AG09309 (cell line): ENCODE measurements at regions not wholly inside any gene's neighbourhood (a gene's known extent, or its start where the extent isn't known, plus 50 kb on each side); places are given as distances from the start of the nearest gene placed in this dataset.
"Not testable (repeated sequence)": the region's sequence is repeated elsewhere in the genome, so short reads cannot be mapped to it uniquely, and the experiment has no call there.

ENCODE experiments used
- DNase-seq: peaks from one replicate; pipeline ENCODE4 v3.0.0-alpha.2; 2010; ENCODE audit warnings: low read depth
- H3K4me3 ChIP-seq: 2 replicates; pipeline ENCODE4 v1.5.1; 2011; ENCODE audit warnings: mild to moderate bottlenecking, low read depth, low read length, moderate library complexity; ENCODE audit not compliant: control insufficient read depth
- CTCF ChIP-seq: IDR thresholded peaks from 2 replicates; pipeline ENCODE4 v1.5.1; 2011; ENCODE audit warnings: mild to moderate bottlenecking, low read depth, low read length, inconsistent platforms; ENCODE audit not compliant: insufficient read depth, control insufficient read depth; ENCODE audit errors: missing control alignments

DNA sequence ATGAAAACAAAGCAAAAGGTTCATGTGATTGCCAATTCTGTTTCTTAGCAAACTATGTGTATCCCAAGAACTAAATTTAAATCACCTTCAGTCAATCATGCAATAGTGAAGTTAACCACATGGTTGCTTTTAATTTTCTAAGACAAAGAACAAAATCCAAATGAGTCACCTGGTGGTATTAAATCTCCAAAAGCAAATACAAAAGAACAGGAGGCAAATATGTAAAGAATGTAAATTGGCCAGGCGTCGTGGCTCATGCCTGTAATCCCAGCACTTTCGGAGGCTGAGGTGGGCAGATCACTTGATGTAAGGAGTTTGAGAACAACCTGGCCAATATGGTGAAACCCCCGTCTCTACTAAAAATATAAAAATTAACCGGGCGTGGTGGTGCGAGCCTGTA, 54.2 kb upstream of the PIK3R4 start:
- no peak for DNase-seq
- no peak overlapping the region for H3K4me3 ChIP-seq
- no peak for TF ChIP-seq CTCF

DNA sequence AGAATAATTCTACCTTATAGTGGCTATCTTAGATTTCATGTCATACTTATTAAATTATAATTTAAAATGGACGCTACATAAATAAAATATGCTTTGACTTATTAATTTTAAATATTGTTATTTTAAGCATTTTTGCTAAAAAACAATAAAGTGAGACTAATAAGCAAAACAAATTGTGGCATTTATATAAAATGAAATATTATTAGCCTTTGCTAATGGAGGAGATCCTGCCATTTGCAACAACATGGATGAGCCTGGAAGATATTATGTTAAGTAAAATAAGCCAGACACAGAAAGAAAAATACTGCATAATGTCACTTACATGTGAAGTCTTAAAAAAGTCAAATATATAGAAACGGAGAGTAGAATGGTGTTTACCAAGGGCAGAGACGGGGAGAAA, 54.8 kb upstream of the PIK3R4 start:
- no peak for DNase-seq
- no peak overlapping the region for H3K4me3 ChIP-seq
- no peak for TF ChIP-seq CTCF

- TF ChIP-seq CTCF, result no peak
- no peak overlapping the region for H3K4me3 ChIP-seq
- no peak for DNase-seq
Observed at GRCh38 chr3:130811557-130811956, 64.9 kb upstream of the PIK3R4 start.

DNA sequence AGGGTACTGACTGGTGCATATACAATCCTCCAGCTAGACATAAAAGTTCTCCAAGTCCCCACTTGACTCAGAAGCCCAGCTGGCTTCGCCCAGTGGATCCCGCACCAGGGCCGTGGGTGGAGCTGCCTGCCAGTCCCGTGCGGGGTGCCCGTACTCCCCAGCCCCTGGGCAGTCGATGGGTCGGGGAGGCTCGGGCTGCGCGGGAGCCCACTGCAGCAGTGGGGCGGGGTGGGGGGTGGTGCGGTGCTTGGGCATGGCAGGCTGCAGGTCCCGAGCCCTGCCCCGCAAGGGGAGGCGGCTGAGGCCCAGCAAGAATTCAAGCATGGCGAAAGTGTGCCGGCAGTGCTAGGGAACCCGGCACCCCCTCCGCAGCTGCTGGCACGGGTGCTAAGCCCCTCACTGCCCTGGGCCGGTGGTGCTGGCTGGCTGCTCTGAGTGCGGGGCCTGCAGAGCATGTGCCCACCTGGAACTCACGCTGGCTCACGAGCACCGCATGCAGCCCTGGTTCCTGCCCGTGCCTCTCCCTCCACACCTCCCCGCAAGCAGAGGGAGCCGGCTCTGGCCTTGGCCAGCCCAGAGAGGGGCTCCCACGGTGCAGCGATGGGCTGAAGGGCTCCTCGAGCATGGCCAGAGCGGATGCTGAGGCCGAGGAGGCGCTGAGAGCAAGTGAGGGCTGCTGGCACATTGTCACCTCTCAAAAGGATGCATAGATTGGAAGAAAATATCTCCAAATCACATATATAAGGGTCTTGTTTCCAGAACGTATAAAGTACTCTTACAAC, 68.3 kb upstream of the PIK3R4 start:
- H3K4me3 ChIP-seq, result no peak overlapping the region
- DNase-seq, result no peak
- no peak for TF ChIP-seq CTCF

DNA sequence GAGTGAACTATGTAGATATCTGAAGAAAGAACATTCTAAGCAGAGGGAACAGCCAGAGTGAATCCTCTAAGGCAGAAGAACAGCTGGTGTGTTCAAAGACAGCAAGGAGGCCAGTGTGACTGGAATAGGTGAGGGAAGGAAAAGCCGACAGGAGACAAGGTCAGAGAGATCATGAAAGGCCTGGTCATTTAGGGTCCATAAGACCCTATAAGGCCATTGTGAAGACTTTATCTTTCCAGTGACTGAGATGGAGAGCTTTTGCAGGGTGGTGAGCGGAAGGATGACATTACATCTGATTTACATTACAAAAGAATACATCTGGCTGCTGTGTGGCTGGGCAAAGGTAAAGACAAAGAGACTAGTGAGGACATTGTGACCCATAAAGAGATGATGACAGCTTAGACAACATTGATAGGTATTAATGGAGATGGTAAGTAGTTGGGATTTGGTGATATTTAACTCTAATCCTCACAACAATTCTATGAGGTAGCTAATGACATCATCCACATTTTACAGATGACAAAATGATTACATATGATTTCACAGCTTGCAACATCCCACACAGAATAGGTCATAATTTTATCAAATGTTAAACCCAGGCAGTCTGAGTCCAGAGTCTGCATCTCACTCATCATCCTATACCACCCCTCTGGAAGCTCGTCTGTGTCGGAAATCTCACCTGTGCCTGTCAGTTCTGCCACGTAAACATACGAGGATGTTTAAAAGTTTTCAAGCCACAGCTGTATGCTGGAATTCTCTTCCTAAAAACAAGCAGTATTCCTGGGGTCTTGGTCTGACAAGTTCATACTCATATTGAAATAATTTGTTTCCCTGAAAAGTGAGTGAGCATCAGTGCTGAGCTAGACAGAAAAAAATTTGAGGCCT, 70.2 kb upstream of the PIK3R4 start:
- no peak overlapping the region for H3K4me3 ChIP-seq
- DNase-seq, result no peak
- TF ChIP-seq CTCF, result no peak

DNA sequence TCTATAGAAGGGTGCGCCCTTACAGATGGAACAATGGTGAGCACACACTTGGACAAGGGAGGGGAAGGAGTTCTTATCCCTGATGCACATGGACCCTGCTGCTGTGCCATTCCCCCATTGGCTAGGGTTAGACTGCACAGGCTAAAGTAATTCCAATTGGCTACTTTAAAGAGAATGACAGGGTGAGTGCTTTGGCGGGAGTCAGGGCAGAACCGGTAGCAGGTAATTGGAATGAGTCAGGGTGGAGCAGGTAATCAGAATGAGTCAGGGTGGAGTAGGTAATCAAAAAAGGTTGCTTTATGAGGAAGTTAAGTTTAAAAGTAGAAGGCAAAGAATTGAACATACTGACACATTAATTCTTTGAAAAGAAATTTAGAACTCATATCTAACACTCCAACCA, 71.4 kb upstream of the PIK3R4 start:
- DNase-seq, H3K4me3 ChIP-seq: not testable (repeated sequence)

DNA sequence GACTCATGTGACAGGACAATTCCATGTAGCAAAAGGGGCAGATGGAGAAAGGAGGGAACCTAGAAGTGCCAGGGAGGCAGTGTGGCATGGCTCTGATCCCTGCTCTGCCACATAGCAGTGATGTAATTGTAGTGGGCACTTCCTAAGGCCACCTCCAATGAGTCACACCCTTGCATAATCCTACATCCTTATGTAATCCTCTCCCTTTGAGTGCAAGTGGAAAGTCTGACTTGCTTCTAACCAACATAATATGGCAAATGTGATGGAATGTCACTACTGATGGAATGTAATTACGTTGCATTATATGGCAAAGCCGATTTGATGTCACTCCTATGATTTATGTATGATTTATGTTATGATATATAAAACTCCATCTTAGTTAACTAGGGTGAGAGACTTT, 72.9 kb upstream of the ATP2C1 start:
- no peak overlapping the region for H3K4me3 ChIP-seq
- TF ChIP-seq CTCF, result no peak
- DNase-seq, result peak; percentile 51
